Liver (tissue), 8 donors: ENCODE measurements at regions not wholly inside any gene's neighbourhood (a gene's known extent, or its start where the extent isn't known, plus 50 kb on each side); places are given as distances from the start of the nearest gene placed in this dataset.

Experiments used
- DNase-seq: peaks from one replicate; pipeline ENCODE4 v3.0.0-alpha.2; 2017; ENCODE audit warnings: low spot score
- H3K27ac ChIP-seq, 2 donors: one replicate each; pipeline ENCODE4 v1.7.0; 2013; ENCODE audit warnings: inconsistent platforms in 2 of 2, low read length in 2 of 2, control low read depth in 1 of 2, low read depth in 1 of 2, mild to moderate bottlenecking in 1 of 2
- H3K27me3 ChIP-seq, 4 donors: one replicate each; pipeline versions ENCODE4 v1.6.1 to v1.7.0; 2013; ENCODE audit warnings: low read length in 3 of 4, inconsistent platforms in 1 of 4, mild to moderate bottlenecking in 1 of 4, moderate library complexity in 1 of 4; ENCODE audit not compliant: control insufficient read depth in 4 of 4, insufficient read depth in 4 of 4
- H3K36me3 ChIP-seq, 4 donors: one replicate each; pipeline versions ENCODE4 v1.6.1 to v1.7.0; 2013; ENCODE audit warnings: low read length in 3 of 4, mild to moderate bottlenecking in 3 of 4, low read depth in 1 of 4, moderate library complexity in 1 of 4; ENCODE audit not compliant: control insufficient read depth in 4 of 4, insufficient read depth in 3 of 4
- H3K4me1 ChIP-seq, 4 donors: one replicate each; pipeline versions ENCODE4 v1.6.1 to v1.7.0; 2013; ENCODE audit warnings: low read length in 3 of 4, mild to moderate bottlenecking in 3 of 4, moderate library complexity in 1 of 4; ENCODE audit not compliant: control insufficient read depth in 4 of 4, insufficient read depth in 4 of 4
- H3K4me3 ChIP-seq, 3 donors: one replicate each; pipeline versions ENCODE4 v1.6.1 to v1.7.0; 2013; ENCODE audit warnings: low read length in 3 of 3, control low read depth in 1 of 3, low read depth in 1 of 3, mild to moderate bottlenecking in 1 of 3
- H3K9ac ChIP-seq, 2 donors: one replicate each; pipeline ENCODE4 v1.7.0; 2013; ENCODE audit warnings: low read length in 2 of 2, mild to moderate bottlenecking in 2 of 2, moderate library complexity in 2 of 2, control low read depth in 1 of 2, low read depth in 1 of 2
- H3K9me3 ChIP-seq, 4 donors: one replicate each; pipeline versions ENCODE4 v1.6.1 to v1.7.0; 2013; ENCODE audit warnings: low read length in 3 of 4; ENCODE audit not compliant: control insufficient read depth in 4 of 4
- ATF3 ChIP-seq: IDR thresholded peaks from 2 replicates; pipeline ENCODE4 v1.6.1; 2016; ENCODE audit warnings: antibody characterized with exemption
- EGR1 ChIP-seq, 2 donors: IDR thresholded peaks; 2 replicates each; pipeline ENCODE4 v1.6.1; 2016 to 2018; ENCODE audit warnings: antibody characterized with exemption in 2 of 2, low read depth in 2 of 2
- FOXA1 ChIP-seq: IDR thresholded peaks from 2 replicates; pipeline ENCODE4 v1.6.1; 2016; ENCODE audit warnings: antibody characterized with exemption
- FOXA2 ChIP-seq: IDR thresholded peaks from 2 replicates; pipeline ENCODE4 v1.6.1; 2016; ENCODE audit warnings: antibody characterized with exemption
- GABPA ChIP-seq, 2 donors: IDR thresholded peaks in 1 of 2; conservative IDR thresholded peaks in 1 of 2; 2 replicates each; pipeline ENCODE4 v1.6.1; 2016; ENCODE audit warnings: antibody characterized with exemption in 2 of 2, mild to moderate bottlenecking in 1 of 2, moderate library complexity in 1 of 2
- HNF4G ChIP-seq: IDR thresholded peaks from 2 replicates; pipeline ENCODE4 v1.6.1; 2016; ENCODE audit warnings: antibody characterized with exemption
- JUND ChIP-seq, 2 donors: IDR thresholded peaks; 2 replicates each; pipeline ENCODE4 v1.6.1; 2016; ENCODE audit warnings: antibody characterized with exemption in 2 of 2
- NR2F2 ChIP-seq: IDR thresholded peaks from 2 replicates; pipeline ENCODE4 v1.6.1; 2016; ENCODE audit warnings: antibody characterized with exemption
- RAD21 ChIP-seq, 2 donors: IDR thresholded peaks; 2 replicates each; pipeline ENCODE4 v1.6.1; 2016; ENCODE audit warnings: antibody characterized with exemption in 2 of 2, mild to moderate bottlenecking in 2 of 2
- REST ChIP-seq: IDR thresholded peaks from 2 replicates; pipeline ENCODE4 v1.6.1; 2016; ENCODE audit warnings: antibody characterized with exemption, mild to moderate bottlenecking
- SP1 ChIP-seq: IDR thresholded peaks from 2 replicates; pipeline ENCODE4 v1.6.1; 2018; ENCODE audit warnings: antibody characterized with exemption, mild to moderate bottlenecking
- YY1 ChIP-seq: IDR thresholded peaks from 2 replicates; pipeline ENCODE4 v1.6.1; 2016; ENCODE audit warnings: antibody characterized with exemption, mild to moderate bottlenecking
- ZBTB33 ChIP-seq: IDR thresholded peaks from 2 replicates; pipeline ENCODE4 v1.6.1; 2016; ENCODE audit warnings: antibody characterized with exemption
- WGBS: extraction: QIAGEN DNeasy Blood & Tissue Kit; methylation state at CpG from one replicate; pipeline ENCODE4 v1.1.7; 2013; 5-methylcytosine and 5-hydroxymethylcytosine counted together
- TF ChIP-seq, protein P1 (sequence below): IDR thresholded peaks from 2 replicates; pipeline ENCODE4 v1.6.1; 2016; ENCODE audit warnings: antibody characterized with exemption
- TF ChIP-seq, protein P2 (sequence below): fragments of 150-350 bp; IDR thresholded peaks from 2 replicates; pipeline ENCODE4 v1.5.1; 2017; ENCODE audit warnings: improper control_type of control experiment, low read depth, low read length; ENCODE audit not compliant: missing input control
- donor health status: healthy.
- donor health status: healthy.
- donor health status: healthy.
- donor health status: healthy.
- donor health status: healthy.

GRCh38 chr10:117885206-117885829, 161.4 kb downstream of the RAB11FIP2 start (continued):
- no peak for TF ChIP-seq REST
- no peak for TF ChIP-seq RAD21 (IDR thresholded peaks at IDR 0.05)
- no peak for TF ChIP-seq HNF4G
- no peak for TF ChIP-seq JUND (IDR thresholded peaks at IDR 0.05)

DNA sequence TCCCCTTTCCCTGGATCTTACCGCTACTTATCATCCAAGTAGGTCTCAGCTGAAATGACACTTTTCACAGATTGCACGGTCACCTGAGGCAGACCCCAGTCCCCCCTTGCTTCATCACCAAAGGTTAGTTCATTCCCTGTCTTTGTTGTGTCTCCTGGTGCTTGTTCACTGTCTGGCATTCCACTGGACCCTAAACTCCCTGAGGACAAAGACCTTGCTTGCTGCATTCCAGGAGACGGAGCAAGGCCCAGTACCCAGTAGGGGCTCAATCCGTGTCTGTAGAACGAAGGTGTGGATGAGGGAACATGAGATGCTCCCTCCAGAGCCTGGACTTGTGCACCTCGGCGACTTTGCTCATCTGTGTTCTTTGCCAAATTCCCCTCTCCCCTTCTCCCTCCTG, 160.0 kb downstream of the RAB11FIP2 start:
- Histone ChIP-seq H3K9me3 (peaks cover 0 to 4% (median 0%) of the 10 kb centered on the region in 4 donors), H3K27ac (no peak overlapping the region), H3K4me3 (no peak overlapping the region), H3K4me1 (no peaks in the 10 kb centered on the region), H3K9ac (no peak overlapping the region), H3K27me3 (peaks cover 0 to 5% (median 0%) of the 10 kb centered on the region in 4 donors), H3K36me3 (no peaks in the 10 kb centered on the region)
- DNase-seq: no peak
- TF ChIP-seq FOXA1: no peak
- WGBS: 73% methylated on average over 7 of the region's 7 CpGs

- Histone ChIP-seq H3K9ac (no peak overlapping the region), H3K9me3 (peaks cover 0 to 4% (median 0%) of the 10 kb centered on the region in 4 donors), H3K4me1 (no peaks in the 10 kb centered on the region), H3K4me3 (no peak overlapping the region), H3K27ac (no peak overlapping the region), H3K27me3 (peaks cover 0 to 5% (median 1%) of the 10 kb centered on the region in 4 donors), H3K36me3 (no peaks in the 10 kb centered on the region)
- DNase-seq: no peak
- no peak for TF ChIP-seq ZBTB33
- TF ChIP-seq YY1: no peak
- WGBS: 71% methylated on average over 4 of the region's 4 CpGs
Measured at GRCh38 chr10:117889664-117890063, 157.1 kb downstream of the RAB11FIP2 start.

DNA sequence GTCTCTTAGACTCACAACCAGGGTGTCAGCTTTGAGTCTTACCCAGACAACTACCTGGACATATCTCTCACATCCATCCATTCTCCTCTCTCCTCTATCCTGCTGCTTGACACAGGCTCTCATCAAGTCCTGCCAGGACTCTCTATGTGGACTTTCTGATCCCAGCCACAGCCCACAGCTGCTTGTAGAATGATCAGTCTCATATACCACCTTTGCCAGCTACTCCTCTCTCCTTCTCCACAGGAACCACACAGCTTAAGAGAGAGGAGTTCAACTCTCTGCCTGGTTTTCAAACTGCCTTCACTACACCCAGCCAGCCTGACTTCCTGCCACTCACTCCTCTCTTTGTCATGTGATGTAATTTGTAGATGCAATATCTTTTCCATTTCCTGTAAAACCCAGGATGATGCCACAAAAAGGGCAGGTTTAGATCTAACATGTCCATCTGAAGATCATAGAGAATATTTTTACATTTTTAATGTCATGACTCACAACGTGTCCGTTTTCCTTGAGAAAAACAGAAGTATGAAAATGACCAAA, 154.0 kb downstream of the RAB11FIP2 start:
- no peaks in the 10 kb centered on the region for H3K4me1 ChIP-seq
- no peak overlapping the region for H3K4me3 ChIP-seq
- DNase-seq: no peak
- TF ChIP-seq FOXA2 (no peak), ATF3 (no peak), GABPA (IDR thresholded peaks at IDR 0.05 in 1 of 2, conservative IDR thresholded peaks at IDR 0.05 in 1 of 2) (no peak), NR2F2 (no peak), JUND (IDR thresholded peaks at IDR 0.05) (no peak), YY1 (no peak), ZBTB33 (no peak), EGR1 (IDR thresholded peaks at IDR 0.05; ENCODE audit: low read depth in 2 of 2) (no peak), SP1 (no peak)
- TF ChIP-seq, protein P1, sequence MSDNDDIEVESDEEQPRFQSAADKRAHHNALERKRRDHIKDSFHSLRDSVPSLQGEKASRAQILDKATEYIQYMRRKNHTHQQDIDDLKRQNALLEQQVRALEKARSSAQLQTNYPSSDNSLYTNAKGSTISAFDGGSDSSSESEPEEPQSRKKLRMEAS: no peak
- TF ChIP-seq, protein P2, sequence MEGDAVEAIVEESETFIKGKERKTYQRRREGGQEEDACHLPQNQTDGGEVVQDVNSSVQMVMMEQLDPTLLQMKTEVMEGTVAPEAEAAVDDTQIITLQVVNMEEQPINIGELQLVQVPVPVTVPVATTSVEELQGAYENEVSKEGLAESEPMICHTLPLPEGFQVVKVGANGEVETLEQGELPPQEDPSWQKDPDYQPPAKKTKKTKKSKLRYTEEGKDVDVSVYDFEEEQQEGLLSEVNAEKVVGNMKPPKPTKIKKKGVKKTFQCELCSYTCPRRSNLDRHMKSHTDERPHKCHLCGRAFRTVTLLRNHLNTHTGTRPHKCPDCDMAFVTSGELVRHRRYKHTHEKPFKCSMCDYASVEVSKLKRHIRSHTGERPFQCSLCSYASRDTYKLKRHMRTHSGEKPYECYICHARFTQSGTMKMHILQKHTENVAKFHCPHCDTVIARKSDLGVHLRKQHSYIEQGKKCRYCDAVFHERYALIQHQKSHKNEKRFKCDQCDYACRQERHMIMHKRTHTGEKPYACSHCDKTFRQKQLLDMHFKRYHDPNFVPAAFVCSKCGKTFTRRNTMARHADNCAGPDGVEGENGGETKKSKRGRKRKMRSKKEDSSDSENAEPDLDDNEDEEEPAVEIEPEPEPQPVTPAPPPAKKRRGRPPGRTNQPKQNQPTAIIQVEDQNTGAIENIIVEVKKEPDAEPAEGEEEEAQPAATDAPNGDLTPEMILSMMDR: no peak
- no peak overlapping the region for H3K9ac ChIP-seq
- WGBS: 77% methylated on average over 2 of the region's 2 CpGs
- H3K9me3 ChIP-seq: peaks cover 0 to 2% (median 0%) of the 10 kb centered on the region in 4 donors
- H3K36me3 ChIP-seq: no peaks in the 10 kb centered on the region
- no peak overlapping the region for H3K27ac ChIP-seq
- peaks cover 0 to 5% (median 1%) of the 10 kb centered on the region in 4 donors for H3K27me3 ChIP-seq
